Liver (tissue), 8 donors: ENCODE measurements at regions not wholly inside any gene's neighbourhood (a gene's known extent, or its start where the extent isn't known, plus 50 kb on each side); places are given as distances from the start of the nearest gene placed in this dataset.

Experiments
- DNase-seq: peaks from one replicate; pipeline ENCODE4 v3.0.0-alpha.2; 2017; ENCODE audit warnings: low spot score
- H3K27ac ChIP-seq, 2 donors: one replicate each; pipeline ENCODE4 v1.7.0; 2013; ENCODE audit warnings: inconsistent platforms in 2 of 2, low read length in 2 of 2, control low read depth in 1 of 2, low read depth in 1 of 2, mild to moderate bottlenecking in 1 of 2
- H3K27me3 ChIP-seq, 4 donors: one replicate each; pipeline versions ENCODE4 v1.6.1 to v1.7.0; 2013; ENCODE audit warnings: low read length in 3 of 4, inconsistent platforms in 1 of 4, mild to moderate bottlenecking in 1 of 4, moderate library complexity in 1 of 4; ENCODE audit not compliant: control insufficient read depth in 4 of 4, insufficient read depth in 4 of 4
- H3K36me3 ChIP-seq, 4 donors: one replicate each; pipeline versions ENCODE4 v1.6.1 to v1.7.0; 2013; ENCODE audit warnings: low read length in 3 of 4, mild to moderate bottlenecking in 3 of 4, low read depth in 1 of 4, moderate library complexity in 1 of 4; ENCODE audit not compliant: control insufficient read depth in 4 of 4, insufficient read depth in 3 of 4
- H3K4me1 ChIP-seq, 4 donors: one replicate each; pipeline versions ENCODE4 v1.6.1 to v1.7.0; 2013; ENCODE audit warnings: low read length in 3 of 4, mild to moderate bottlenecking in 3 of 4, moderate library complexity in 1 of 4; ENCODE audit not compliant: control insufficient read depth in 4 of 4, insufficient read depth in 4 of 4
- H3K4me3 ChIP-seq, 3 donors: one replicate each; pipeline versions ENCODE4 v1.6.1 to v1.7.0; 2013; ENCODE audit warnings: low read length in 3 of 3, control low read depth in 1 of 3, low read depth in 1 of 3, mild to moderate bottlenecking in 1 of 3
- H3K9ac ChIP-seq, 2 donors: one replicate each; pipeline ENCODE4 v1.7.0; 2013; ENCODE audit warnings: low read length in 2 of 2, mild to moderate bottlenecking in 2 of 2, moderate library complexity in 2 of 2, control low read depth in 1 of 2, low read depth in 1 of 2
- H3K9me3 ChIP-seq, 4 donors: one replicate each; pipeline versions ENCODE4 v1.6.1 to v1.7.0; 2013; ENCODE audit warnings: low read length in 3 of 4; ENCODE audit not compliant: control insufficient read depth in 4 of 4
- EGR1 ChIP-seq, 2 donors: IDR thresholded peaks; 2 replicates each; pipeline ENCODE4 v1.6.1; 2016 to 2018; ENCODE audit warnings: antibody characterized with exemption in 2 of 2, low read depth in 2 of 2
- FOXA1 ChIP-seq: IDR thresholded peaks from 2 replicates; pipeline ENCODE4 v1.6.1; 2016; ENCODE audit warnings: antibody characterized with exemption
- FOXA2 ChIP-seq: IDR thresholded peaks from 2 replicates; pipeline ENCODE4 v1.6.1; 2016; ENCODE audit warnings: antibody characterized with exemption
- GABPA ChIP-seq, 2 donors: IDR thresholded peaks in 1 of 2; conservative IDR thresholded peaks in 1 of 2; 2 replicates each; pipeline ENCODE4 v1.6.1; 2016; ENCODE audit warnings: antibody characterized with exemption in 2 of 2, mild to moderate bottlenecking in 1 of 2, moderate library complexity in 1 of 2
- HNF4A ChIP-seq, 2 donors: conservative IDR thresholded peaks; 2 replicates each; pipeline ENCODE4 v1.6.1; 2016; ENCODE audit warnings: antibody characterized with exemption in 2 of 2, mild to moderate bottlenecking in 2 of 2
- HNF4G ChIP-seq: IDR thresholded peaks from 2 replicates; pipeline ENCODE4 v1.6.1; 2016; ENCODE audit warnings: antibody characterized with exemption
- JUND ChIP-seq, 2 donors: IDR thresholded peaks; 2 replicates each; pipeline ENCODE4 v1.6.1; 2016; ENCODE audit warnings: antibody characterized with exemption in 2 of 2
- MAX ChIP-seq: IDR thresholded peaks from 2 replicates; pipeline ENCODE4 v1.6.1; 2016; ENCODE audit warnings: antibody characterized with exemption
- NR2F2 ChIP-seq: IDR thresholded peaks from 2 replicates; pipeline ENCODE4 v1.6.1; 2016; ENCODE audit warnings: antibody characterized with exemption
- RAD21 ChIP-seq, 2 donors: IDR thresholded peaks; 2 replicates each; pipeline ENCODE4 v1.6.1; 2016; ENCODE audit warnings: antibody characterized with exemption in 2 of 2, mild to moderate bottlenecking in 2 of 2
- REST ChIP-seq: IDR thresholded peaks from 2 replicates; pipeline ENCODE4 v1.6.1; 2016; ENCODE audit warnings: antibody characterized with exemption, mild to moderate bottlenecking
- RXRA ChIP-seq, 2 donors: IDR thresholded peaks; 2 replicates each; pipeline ENCODE4 v1.6.1; 2017 to 2018; ENCODE audit warnings: antibody characterized with exemption in 2 of 2, mild to moderate bottlenecking in 1 of 2
- SP1 ChIP-seq: IDR thresholded peaks from 2 replicates; pipeline ENCODE4 v1.6.1; 2018; ENCODE audit warnings: antibody characterized with exemption, mild to moderate bottlenecking
- TAF1 ChIP-seq: conservative IDR thresholded peaks from 2 replicates; pipeline ENCODE4 v1.6.1; 2016; ENCODE audit warnings: antibody characterized with exemption, mild to moderate bottlenecking
- YY1 ChIP-seq: IDR thresholded peaks from 2 replicates; pipeline ENCODE4 v1.6.1; 2016; ENCODE audit warnings: antibody characterized with exemption, mild to moderate bottlenecking
- ZBTB33 ChIP-seq: IDR thresholded peaks from 2 replicates; pipeline ENCODE4 v1.6.1; 2016; ENCODE audit warnings: antibody characterized with exemption
- WGBS: extraction: QIAGEN DNeasy Blood & Tissue Kit; methylation state at CpG from one replicate; pipeline ENCODE4 v1.1.7; 2013; 5-methylcytosine and 5-hydroxymethylcytosine counted together
- TF ChIP-seq, protein P1 (sequence below): fragments of 150-350 bp; IDR thresholded peaks from 2 replicates; pipeline ENCODE4 v1.5.1; 2017; ENCODE audit warnings: improper control_type of control experiment, low read depth, low read length; ENCODE audit not compliant: missing input control
- TF ChIP-seq, protein P2 (sequence below): IDR thresholded peaks from 2 replicates; pipeline ENCODE4 v1.6.1; 2016; ENCODE audit warnings: antibody characterized with exemption
- donor health status: healthy.
- donor health status: healthy.
- donor health status: healthy.
- donor health status: healthy.
- donor health status: healthy.

GRCh38 chrX:109813236-109813635 lies 80.2 kb upstream of the ACSL4 start:
- no peak for DNase-seq
- Histone ChIP-seq H3K27me3 (peaks cover 0 to 10% (median 0%) of the 10 kb centered on the region in 4 donors), H3K36me3 (no peaks in the 10 kb centered on the region), H3K4me3 (no peak overlapping the region), H3K9me3 (no peaks in the 10 kb centered on the region), H3K9ac (no peak overlapping the region), H3K27ac (no peak overlapping the region), H3K4me1 (no peaks in the 10 kb centered on the region)
- no peak for TF ChIP-seq NR2F2
- no peak for TF ChIP-seq HNF4G
- TF ChIP-seq, protein P1, sequence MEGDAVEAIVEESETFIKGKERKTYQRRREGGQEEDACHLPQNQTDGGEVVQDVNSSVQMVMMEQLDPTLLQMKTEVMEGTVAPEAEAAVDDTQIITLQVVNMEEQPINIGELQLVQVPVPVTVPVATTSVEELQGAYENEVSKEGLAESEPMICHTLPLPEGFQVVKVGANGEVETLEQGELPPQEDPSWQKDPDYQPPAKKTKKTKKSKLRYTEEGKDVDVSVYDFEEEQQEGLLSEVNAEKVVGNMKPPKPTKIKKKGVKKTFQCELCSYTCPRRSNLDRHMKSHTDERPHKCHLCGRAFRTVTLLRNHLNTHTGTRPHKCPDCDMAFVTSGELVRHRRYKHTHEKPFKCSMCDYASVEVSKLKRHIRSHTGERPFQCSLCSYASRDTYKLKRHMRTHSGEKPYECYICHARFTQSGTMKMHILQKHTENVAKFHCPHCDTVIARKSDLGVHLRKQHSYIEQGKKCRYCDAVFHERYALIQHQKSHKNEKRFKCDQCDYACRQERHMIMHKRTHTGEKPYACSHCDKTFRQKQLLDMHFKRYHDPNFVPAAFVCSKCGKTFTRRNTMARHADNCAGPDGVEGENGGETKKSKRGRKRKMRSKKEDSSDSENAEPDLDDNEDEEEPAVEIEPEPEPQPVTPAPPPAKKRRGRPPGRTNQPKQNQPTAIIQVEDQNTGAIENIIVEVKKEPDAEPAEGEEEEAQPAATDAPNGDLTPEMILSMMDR: no peak
- TF ChIP-seq FOXA1: no peak
- no peak for TF ChIP-seq FOXA2
- TF ChIP-seq, protein P2, sequence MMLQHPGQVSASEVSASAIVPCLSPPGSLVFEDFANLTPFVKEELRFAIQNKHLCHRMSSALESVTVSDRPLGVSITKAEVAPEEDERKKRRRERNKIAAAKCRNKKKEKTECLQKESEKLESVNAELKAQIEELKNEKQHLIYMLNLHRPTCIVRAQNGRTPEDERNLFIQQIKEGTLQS: no peak
- no peak for TF ChIP-seq SP1
- no peak for TF ChIP-seq MAX
- no peak for TF ChIP-seq JUND (IDR thresholded peaks at IDR 0.05)
- TF ChIP-seq ZBTB33: no peak
- no peak for TF ChIP-seq REST
- TF ChIP-seq GABPA (IDR thresholded peaks at IDR 0.05 in 1 of 2, conservative IDR thresholded peaks at IDR 0.05 in 1 of 2): no peak

DNA sequence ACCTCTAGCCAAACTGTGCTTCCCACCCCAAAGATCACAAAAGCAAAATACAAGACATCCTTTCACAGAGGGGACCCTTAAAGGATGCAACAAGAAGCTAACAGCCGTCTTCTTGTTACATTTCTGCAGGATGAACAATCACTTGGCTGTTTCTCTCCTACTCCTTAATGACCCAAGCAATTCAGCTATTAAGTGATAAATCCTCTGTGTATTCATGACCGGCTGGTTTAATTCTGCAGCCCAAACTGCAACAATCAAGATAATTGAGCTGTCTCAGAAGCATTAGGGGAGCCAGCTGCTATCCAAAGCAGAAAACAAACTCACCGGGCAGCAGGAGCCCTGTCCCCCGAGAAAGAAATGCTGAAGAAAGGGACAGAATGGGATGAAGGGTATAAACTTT lies 85.9 kb upstream of the ACSL4 start:
- Histone ChIP-seq H3K36me3 (no peaks in the 10 kb centered on the region), H3K27ac (no peak overlapping the region), H3K9ac (no peak overlapping the region), H3K4me3 (no peak overlapping the region), H3K9me3 (peaks cover 0 to 2% (median 0%) of the 10 kb centered on the region in 4 donors), H3K4me1 (no peaks in the 10 kb centered on the region), H3K27me3 (peaks cover 0 to 14% (median 0%) of the 10 kb centered on the region in 4 donors)
- DNase-seq: no peak
- no peak for TF ChIP-seq TAF1
- no peak for TF ChIP-seq YY1
- TF ChIP-seq RXRA (IDR thresholded peaks at IDR 0.05): no peak
- no peak for TF ChIP-seq MAX
- TF ChIP-seq NR2F2: no peak
- TF ChIP-seq RAD21 (IDR thresholded peaks at IDR 0.05): no peak
- TF ChIP-seq HNF4G: no peak
- no peak for TF ChIP-seq FOXA1
- TF ChIP-seq FOXA2: no peak
- TF ChIP-seq SP1: no peak
- TF ChIP-seq ZBTB33: no peak
- no peak for TF ChIP-seq HNF4A (conservative IDR thresholded peaks at IDR 0.05)
- TF ChIP-seq EGR1 (IDR thresholded peaks at IDR 0.05; ENCODE audit: low read depth in 2 of 2): no peak
- TF ChIP-seq, protein P2: no peak
- no peak for TF ChIP-seq JUND (IDR thresholded peaks at IDR 0.05)
- no peak for TF ChIP-seq REST
- 87% methylated on average over 4 of the region's 4 CpGs for WGBS
